Rectal smooth muscle tissue (tissue), 1 donor: ENCODE measurements at regions not wholly inside any gene's neighbourhood (a gene's known extent, or its start where the extent isn't known, plus 50 kb on each side); places are given as distances from the start of the nearest gene placed in this dataset.

Source experiments
- H3K27ac ChIP-seq: one replicate; pipeline ENCODE4 v1.7.0; 2013; ENCODE audit warnings: low read depth, low read length, inconsistent platforms
- H3K27me3 ChIP-seq: one replicate; pipeline ENCODE4 v1.7.0; 2013; ENCODE audit warnings: low read length; ENCODE audit not compliant: control insufficient read depth, insufficient read depth
- H3K36me3 ChIP-seq: one replicate; pipeline ENCODE4 v1.7.0; 2013; ENCODE audit warnings: low read length; ENCODE audit not compliant: control insufficient read depth, insufficient read depth
- H3K4me1 ChIP-seq: one replicate; pipeline ENCODE4 v1.7.0; 2013; ENCODE audit warnings: low read length; ENCODE audit not compliant: control insufficient read depth, insufficient read depth
- H3K4me3 ChIP-seq: one replicate; pipeline ENCODE4 v1.7.0; 2013; ENCODE audit warnings: low read length
- H3K9ac ChIP-seq: one replicate; pipeline ENCODE4 v1.7.0; 2013; ENCODE audit warnings: low read length

DNA sequence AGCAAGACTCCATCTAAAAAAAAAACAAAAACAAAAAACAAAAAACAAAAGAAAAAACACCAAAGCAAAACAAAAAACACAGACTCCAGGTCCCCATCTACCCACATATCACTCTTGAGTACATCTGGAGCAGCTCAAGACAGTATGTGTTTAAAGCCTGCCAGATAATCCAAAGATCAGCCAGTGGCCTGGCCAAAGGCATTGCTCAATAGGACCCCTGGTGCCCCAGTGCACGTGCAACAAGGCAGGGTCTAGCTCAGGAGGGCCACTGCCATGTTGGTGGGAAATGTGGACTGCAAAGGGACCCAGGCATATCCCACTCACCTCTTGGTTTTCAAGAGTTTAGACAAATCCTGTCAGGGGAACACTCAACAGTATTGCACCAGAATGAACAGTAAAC is 279.5 kb downstream of the RPLP1 start:
- H3K27me3 ChIP-seq = no peaks in the 10 kb centered on the region
- H3K4me3 ChIP-seq = no peak overlapping the region
- H3K36me3 ChIP-seq = no peaks in the 10 kb centered on the region
- peaks cover 12% of the 10 kb centered on the region for H3K4me1 ChIP-seq
- no peak overlapping the region for H3K9ac ChIP-seq
- H3K27ac ChIP-seq = no peak overlapping the region

DNA sequence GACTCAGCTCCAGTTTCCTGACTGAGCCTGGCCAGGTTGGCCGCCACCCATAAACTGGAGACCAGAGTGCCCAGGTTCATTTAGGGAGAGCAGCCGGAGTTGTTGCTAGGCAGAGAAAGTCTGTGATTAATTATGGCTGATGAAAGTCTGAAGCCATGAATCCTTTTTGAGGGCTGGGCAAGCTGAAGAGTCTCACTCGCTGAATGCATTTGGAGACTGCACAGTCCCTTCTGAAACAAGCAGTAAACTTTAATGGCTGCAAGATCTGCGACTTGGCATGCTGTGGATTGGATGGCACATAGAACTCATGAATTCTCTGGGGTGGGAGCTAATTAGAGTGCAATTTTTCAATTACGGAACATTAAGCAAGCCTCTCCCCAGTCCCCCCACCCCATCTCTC is 282.1 kb downstream of the RPLP1 start:
- Histone ChIP-seq H3K4me3 (no peak overlapping the region), H3K9ac (no peak overlapping the region), H3K4me1 (peaks cover 12% of the 10 kb centered on the region), H3K27ac (peak overlapping the region; percentile 54), H3K27me3 (no peaks in the 10 kb centered on the region), H3K36me3 (no peaks in the 10 kb centered on the region)

DNA sequence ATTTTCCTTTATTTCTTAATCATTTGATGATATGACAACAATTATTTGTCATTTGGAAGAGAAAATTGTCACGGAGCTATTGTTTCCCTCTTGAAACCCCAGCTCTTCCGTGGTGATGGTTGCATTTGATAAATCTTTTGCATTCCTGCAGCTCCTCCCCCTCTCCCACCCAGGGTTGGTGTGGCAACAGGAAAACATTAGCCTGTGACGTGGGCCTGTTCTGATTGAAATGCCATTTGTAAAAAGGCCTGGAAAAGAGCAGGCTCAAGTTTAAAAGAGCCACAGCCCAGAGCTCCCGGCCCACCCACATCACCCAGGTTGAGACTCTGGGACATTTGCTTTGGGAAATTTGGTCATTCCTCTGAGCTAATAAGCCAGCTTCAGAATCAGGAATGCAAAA is 282.5 kb downstream of the RPLP1 start:
- Histone ChIP-seq H3K27ac (peak overlapping the region; percentile 54), H3K9ac (no peak overlapping the region), H3K4me1 (peaks cover 12% of the 10 kb centered on the region), H3K36me3 (no peaks in the 10 kb centered on the region), H3K4me3 (no peak overlapping the region), H3K27me3 (no peaks in the 10 kb centered on the region)

DNA sequence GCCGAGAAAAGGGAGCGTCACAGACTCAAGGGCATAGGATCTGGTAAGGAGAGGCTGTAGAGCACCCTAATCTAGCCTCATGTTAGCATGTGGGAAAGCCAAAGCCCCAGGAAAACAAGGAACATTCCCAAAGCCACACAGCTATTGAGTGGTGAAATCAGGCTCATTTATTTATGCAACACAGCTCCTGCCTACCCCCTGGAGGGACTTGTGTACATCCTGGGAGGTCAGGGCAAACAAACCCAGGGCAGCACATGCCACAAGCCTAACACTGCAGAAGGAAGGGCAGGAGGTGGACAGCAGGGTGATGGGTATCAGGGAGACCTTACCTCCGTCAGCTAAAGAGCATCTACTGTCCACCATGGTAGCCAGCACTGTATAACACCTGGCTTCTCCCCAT is 283.5 kb downstream of the RPLP1 start:
- no peaks in the 10 kb centered on the region for H3K36me3 ChIP-seq
- no peak overlapping the region for H3K27ac ChIP-seq
- H3K4me1 ChIP-seq = peaks cover 12% of the 10 kb centered on the region
- H3K9ac ChIP-seq = no peak overlapping the region
- no peak overlapping the region for H3K4me3 ChIP-seq
- H3K27me3 ChIP-seq = no peaks in the 10 kb centered on the region

DNA sequence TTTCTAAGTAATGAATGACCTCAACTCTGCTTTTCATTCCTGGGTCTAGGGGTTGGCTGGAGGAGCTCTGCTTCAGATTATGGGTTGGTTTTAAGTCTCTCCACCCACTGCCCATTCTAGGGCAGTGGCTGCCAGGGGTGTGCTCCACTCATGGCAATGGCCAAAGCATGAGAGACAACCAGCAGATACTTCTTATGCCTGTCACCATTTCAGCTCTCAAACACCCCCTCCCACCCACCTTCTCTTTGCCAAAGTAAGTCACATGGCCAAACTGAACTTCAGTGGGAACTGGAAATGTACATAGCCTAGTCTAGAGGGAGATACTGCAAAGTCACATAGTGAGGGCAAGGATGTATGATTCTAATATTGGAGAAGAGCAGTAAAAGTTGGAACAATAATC is 285.3 kb downstream of the RPLP1 start:
- Histone ChIP-seq H3K4me1 (peaks cover 12% of the 10 kb centered on the region), H3K4me3 (no peak overlapping the region), H3K36me3 (no peaks in the 10 kb centered on the region), H3K27me3 (no peaks in the 10 kb centered on the region), H3K27ac (no peak overlapping the region), H3K9ac (no peak overlapping the region)

DNA sequence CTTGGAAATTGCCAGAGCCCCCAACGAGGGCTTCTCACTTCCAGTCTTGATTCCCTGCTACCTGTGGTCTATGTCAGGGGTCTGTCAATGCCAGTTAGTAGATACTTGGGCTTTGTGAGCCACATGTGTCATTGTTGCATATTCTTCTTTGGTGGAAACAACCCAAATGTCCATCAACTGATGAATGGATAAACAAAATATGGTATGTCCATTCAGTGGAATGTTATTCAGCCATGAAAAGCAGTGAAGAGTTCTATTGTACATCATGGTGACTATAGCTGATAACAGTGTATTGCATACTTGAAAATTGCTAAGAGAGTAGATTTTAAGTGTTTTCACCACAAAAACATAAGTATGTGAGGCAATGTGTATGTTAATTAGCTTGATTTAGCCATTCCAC is 288.1 kb downstream of the RPLP1 start:
- H3K36me3 ChIP-seq = no peaks in the 10 kb centered on the region
- peaks cover 3% of the 10 kb centered on the region for H3K27me3 ChIP-seq
- no peaks in the 10 kb centered on the region for H3K4me1 ChIP-seq
- H3K27ac ChIP-seq = no peak overlapping the region
- H3K9ac ChIP-seq = no peak overlapping the region
- H3K4me3 ChIP-seq = no peak overlapping the region

DNA sequence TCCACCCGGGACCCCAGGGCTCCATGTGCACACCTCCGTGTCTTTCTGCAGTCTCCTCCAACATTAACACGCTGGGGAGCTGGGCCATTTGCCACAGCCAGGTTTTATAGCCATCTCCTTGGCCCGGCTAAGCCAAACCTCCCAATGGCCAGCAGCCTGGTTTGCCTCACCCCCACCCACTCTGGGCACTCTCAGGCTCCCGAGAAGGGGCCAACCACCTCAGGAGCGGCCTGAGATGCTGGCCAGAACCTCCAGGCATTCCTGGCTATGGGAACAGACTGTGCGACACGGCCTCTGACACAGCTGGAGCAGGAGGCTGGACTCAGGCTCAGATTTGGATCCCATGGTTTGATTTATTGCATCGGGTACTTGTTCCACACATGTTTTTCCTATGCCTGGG is 289.7 kb downstream of the RPLP1 start:
- no peaks in the 10 kb centered on the region for H3K4me1 ChIP-seq
- no peaks in the 10 kb centered on the region for H3K36me3 ChIP-seq
- H3K9ac ChIP-seq = no peak overlapping the region
- no peak overlapping the region for H3K4me3 ChIP-seq
- peaks cover 3% of the 10 kb centered on the region for H3K27me3 ChIP-seq
- H3K27ac ChIP-seq = no peak overlapping the region

DNA sequence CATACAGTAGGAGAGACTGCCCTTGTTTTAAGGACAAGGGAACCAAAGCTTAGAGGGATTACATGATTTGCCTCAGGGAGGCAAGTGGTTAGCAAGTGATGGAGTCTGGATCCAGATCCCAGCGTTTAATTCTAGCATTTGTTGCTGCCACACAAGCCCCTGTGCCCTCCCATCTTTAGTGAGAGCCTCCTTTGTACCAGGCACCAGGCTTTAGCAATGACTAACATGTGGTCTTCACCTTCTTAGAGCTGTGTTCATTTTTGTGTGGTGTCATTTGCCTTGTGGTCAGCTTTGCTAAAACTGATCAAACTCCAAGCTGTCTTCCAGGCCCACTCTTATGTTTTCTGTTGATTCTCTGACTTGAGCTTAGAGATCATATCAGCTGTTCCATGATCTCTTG is 290.5 kb downstream of the RPLP1 start:
- no peaks in the 10 kb centered on the region for H3K36me3 ChIP-seq
- H3K9ac ChIP-seq = no peak overlapping the region
- H3K27me3 ChIP-seq = peaks cover 3% of the 10 kb centered on the region
- H3K4me3 ChIP-seq = no peak overlapping the region
- H3K27ac ChIP-seq = no peak overlapping the region
- no peaks in the 10 kb centered on the region for H3K4me1 ChIP-seq

DNA sequence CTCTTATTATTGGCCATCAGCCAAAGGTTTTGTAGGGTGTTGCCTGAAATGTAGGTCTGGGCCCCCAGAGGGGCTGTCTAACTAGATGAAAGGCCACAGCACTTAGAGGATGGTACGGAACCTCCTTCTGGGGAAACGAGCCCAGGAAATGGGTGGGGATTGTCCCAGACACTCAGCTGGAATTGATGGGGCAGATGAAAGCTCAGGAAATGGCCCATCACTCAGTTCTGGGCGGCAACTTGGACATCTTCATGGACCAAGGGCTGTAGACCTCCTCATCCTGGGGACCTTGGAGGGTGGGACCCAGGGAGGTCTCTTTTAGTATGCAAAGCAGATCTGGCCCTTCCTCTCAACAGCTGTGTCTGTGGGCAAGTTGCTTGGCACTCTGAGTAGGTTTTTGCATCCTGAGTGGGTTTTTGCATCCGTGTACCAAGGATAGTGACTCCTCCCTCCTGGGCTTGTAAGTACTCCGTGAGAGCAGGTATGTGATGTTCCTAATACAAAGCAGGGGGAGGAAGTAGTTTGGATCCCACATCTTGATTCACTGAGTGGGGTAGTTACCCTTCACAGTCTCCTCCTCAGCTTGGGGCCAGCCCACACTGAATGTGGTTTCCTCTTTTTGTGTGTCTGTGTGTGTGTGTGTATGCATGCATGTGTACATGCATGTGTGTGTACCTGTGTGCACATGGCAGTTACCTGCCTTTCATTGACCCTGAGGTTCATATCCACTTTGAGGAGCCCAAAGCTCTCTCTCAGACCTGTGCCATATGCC is 292.0 kb downstream of the RPLP1 start:
- Histone ChIP-seq H3K4me1 (no peaks in the 10 kb centered on the region), H3K27ac (no peak overlapping the region), H3K4me3 (no peak overlapping the region), H3K27me3 (peaks cover 3% of the 10 kb centered on the region), H3K36me3 (no peaks in the 10 kb centered on the region), H3K9ac (no peak overlapping the region)

DNA sequence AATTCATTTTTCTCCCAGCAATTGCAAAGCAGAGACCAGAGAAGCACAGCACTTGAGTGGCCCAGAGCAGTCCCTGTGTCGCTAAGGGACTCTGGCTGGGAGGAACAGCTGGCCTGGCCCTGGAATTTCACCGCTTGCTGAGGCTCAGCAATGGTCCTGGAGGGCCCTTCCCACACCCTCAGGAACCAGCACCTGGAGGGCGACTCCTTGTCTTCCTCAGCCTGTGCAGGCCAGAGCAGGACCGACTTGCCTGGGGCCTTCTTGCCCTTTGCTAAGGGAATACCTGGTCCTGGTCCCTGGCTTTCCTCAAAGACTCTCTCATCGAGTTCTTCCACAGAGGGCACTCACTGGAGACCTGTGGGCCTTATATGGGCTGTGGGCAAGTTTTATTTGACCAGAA is 294.6 kb downstream of the RPLP1 start:
- H3K27ac ChIP-seq = no peak overlapping the region
- no peaks in the 10 kb centered on the region for H3K4me1 ChIP-seq
- peaks cover 3% of the 10 kb centered on the region for H3K27me3 ChIP-seq
- no peak overlapping the region for H3K9ac ChIP-seq
- H3K4me3 ChIP-seq = no peak overlapping the region
- no peaks in the 10 kb centered on the region for H3K36me3 ChIP-seq

DNA sequence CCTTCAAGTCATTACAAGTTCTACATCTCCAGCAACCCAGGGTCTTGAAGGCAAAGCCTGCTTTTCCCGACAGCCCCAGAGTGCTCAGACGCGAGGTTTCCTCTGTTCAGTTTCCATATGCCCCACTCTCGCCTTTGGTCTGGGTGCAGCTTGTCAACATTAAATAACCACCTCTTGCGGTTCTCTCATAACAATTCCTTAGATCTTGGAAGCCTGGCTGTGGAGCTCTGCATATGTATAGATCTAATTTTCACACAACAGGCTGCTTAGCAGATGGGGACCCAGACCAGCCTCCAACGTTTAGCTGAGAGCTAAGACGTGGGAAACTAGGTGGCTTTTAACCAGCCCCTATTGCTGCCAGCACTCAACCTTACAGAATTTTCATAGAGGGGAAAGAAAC is 295.5 kb downstream of the RPLP1 start:
- Histone ChIP-seq H3K4me3 (no peak overlapping the region), H3K27me3 (peaks cover 3% of the 10 kb centered on the region), H3K27ac (no peak overlapping the region), H3K4me1 (no peaks in the 10 kb centered on the region), H3K9ac (no peak overlapping the region), H3K36me3 (no peaks in the 10 kb centered on the region)

DNA sequence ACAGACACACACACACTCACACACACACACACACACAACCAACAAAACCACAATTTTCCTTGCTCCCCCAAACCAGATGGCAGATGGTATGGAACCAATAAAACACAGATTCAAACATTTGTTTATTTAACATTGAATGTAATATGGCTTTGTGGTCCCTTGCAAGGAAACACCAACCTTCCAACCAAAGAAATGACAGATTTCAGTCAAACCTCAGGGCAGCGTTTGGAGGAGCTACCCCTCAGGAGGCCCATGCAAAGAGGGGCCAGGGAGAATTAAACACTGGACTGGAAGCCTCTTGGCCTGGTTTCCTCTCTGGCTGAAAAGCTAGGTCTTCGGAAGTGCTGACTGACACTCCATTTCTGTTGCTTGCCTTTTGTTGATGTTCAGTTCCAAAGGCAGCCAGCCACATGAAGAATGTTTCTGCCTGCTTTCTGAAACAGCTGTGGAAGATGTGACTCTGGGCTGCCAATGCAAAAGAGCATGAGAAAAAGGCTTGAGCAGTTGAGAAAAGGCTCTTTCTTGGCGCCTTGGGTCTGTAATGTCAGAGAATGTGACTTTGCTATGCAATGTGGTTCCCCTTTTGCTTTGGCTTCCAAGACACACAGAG is 296.1 kb downstream of the RPLP1 start:
- Histone ChIP-seq H3K27ac (no peak overlapping the region), H3K4me3 (no peak overlapping the region), H3K4me1 (no peaks in the 10 kb centered on the region), H3K9ac (no peak overlapping the region), H3K36me3 (no peaks in the 10 kb centered on the region), H3K27me3 (peaks cover 3% of the 10 kb centered on the region)

DNA sequence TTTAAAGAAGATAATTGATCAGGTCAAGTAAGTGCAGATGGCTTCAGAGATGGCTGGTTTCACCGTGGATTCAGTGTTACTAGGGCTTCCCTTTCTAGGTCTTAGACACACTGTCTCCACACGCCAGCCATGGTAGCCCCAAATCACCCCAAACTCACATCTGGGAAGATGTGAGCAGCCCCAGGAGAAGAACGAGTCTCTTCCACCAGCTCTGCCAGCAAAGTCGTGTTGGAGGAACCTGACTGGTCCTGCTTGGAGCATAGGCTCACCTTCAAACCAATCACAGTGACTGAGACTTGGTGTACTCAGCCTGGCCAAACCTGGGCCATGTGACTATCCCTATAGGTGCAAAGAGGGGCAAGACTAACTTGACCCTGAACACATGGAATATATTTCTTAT is 296.7 kb downstream of the RPLP1 start:
- Histone ChIP-seq H3K27ac (no peak overlapping the region), H3K9ac (no peak overlapping the region), H3K36me3 (no peaks in the 10 kb centered on the region), H3K4me1 (no peaks in the 10 kb centered on the region), H3K27me3 (no peaks in the 10 kb centered on the region), H3K4me3 (no peak overlapping the region)
